ENCODE measurements at regions not wholly inside any gene's neighbourhood (a gene's known extent, or its start where the extent isn't known, plus 50 kb on each side); places are given as distances from the start of the nearest gene placed in this dataset.

DNA sequence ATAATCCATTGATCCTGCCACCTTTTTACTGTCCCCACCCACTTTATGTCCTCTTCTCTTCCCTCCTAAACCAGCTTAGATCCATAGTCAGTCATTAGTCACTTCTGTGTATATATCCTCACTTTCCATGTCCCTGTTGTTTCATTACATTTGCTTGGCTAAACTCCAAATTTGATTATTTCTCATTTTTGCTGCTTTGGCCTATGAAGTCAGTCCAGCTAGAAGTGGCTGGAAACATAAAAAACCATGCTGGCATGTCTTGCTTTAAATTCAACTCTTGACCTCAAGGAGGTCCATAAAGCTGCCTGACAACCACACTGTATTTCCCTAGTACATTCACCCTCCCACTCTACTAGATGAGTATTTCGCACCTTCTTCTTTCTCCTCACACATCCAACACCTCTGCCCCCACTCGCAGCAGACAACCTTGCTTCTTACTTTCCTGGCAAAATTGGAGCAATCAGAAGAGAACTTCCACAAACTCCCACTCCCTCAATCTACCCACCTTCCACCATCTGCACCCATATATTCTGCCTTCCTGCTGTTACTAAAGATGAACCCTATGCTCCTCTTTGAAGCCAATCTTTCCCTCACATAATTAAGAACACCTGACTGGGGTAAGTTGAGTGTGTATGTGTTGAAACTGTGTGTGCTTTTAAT, 72.1 kb downstream of the ZNF648 start:
- TF ChIP-seq, protein P1, sequence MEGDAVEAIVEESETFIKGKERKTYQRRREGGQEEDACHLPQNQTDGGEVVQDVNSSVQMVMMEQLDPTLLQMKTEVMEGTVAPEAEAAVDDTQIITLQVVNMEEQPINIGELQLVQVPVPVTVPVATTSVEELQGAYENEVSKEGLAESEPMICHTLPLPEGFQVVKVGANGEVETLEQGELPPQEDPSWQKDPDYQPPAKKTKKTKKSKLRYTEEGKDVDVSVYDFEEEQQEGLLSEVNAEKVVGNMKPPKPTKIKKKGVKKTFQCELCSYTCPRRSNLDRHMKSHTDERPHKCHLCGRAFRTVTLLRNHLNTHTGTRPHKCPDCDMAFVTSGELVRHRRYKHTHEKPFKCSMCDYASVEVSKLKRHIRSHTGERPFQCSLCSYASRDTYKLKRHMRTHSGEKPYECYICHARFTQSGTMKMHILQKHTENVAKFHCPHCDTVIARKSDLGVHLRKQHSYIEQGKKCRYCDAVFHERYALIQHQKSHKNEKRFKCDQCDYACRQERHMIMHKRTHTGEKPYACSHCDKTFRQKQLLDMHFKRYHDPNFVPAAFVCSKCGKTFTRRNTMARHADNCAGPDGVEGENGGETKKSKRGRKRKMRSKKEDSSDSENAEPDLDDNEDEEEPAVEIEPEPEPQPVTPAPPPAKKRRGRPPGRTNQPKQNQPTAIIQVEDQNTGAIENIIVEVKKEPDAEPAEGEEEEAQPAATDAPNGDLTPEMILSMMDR (IDR thresholded peaks at IDR 0.05): no peak
- TF ChIP-seq POLR2A (IDR thresholded peaks at IDR 0.05): no peak

Data from right lobe of liver (tissue), 4 donors.